H9 (cell line): ENCODE measurements at regions not wholly inside any gene's neighbourhood (a gene's known extent, or its start where the extent isn't known, plus 50 kb on each side); places are given as distances from the start of the nearest gene placed in this dataset.

Experiments used
- DNase-seq: peaks from one replicate; pipeline ENCODE4 v3.0.0-alpha.2; 2017
- H2AFZ ChIP-seq: one replicate; pipeline ENCODE4 v1.6.1; 2013; ENCODE audit warnings: mild to moderate bottlenecking, low read length, control low read depth, moderate library complexity
- H2AK5ac ChIP-seq: 2 replicates; pipeline ENCODE4 v1.6.1; 2013; ENCODE audit warnings: low read length, control low read depth, mixed read lengths; ENCODE audit not compliant: insufficient read length
- H2BK120ac ChIP-seq: one replicate; pipeline ENCODE4 v1.6.1; 2013; ENCODE audit warnings: low read depth, mild to moderate bottlenecking, low read length, control low read depth, inconsistent platforms; ENCODE audit not compliant: poor library complexity, severe bottlenecking
- H2BK12ac ChIP-seq: 2 replicates; pipeline ENCODE4 v1.6.1; 2013; ENCODE audit warnings: low read length, control low read depth, mixed read lengths, low read depth; ENCODE audit not compliant: insufficient read length
- H2BK15ac ChIP-seq: 2 replicates; pipeline ENCODE4 v1.6.1; 2013; ENCODE audit warnings: low read depth, low read length, control low read depth
- H2BK20ac ChIP-seq: one replicate; pipeline ENCODE4 v1.6.1; 2013; ENCODE audit warnings: low read depth, mild to moderate bottlenecking, low read length, control low read depth, inconsistent platforms; ENCODE audit not compliant: poor library complexity, severe bottlenecking
- H2BK5ac ChIP-seq: 2 replicates; pipeline ENCODE4 v1.6.1; 2013; ENCODE audit warnings: low read length, control low read depth, mixed read lengths; ENCODE audit not compliant: insufficient read length
- H3K14ac ChIP-seq: 2 replicates; pipeline ENCODE4 v1.6.1; 2013; ENCODE audit warnings: low read length, control low read depth; ENCODE audit not compliant: insufficient read depth
- H3K18ac ChIP-seq: 2 replicates; pipeline ENCODE4 v1.6.1; 2013; ENCODE audit warnings: low read depth, mild to moderate bottlenecking, mixed read lengths, low read length, control low read depth; ENCODE audit not compliant: insufficient read length
- H3K23ac ChIP-seq: 2 replicates; pipeline ENCODE4 v1.6.1; 2013; ENCODE audit warnings: low read length, control low read depth, mixed read lengths, low read depth; ENCODE audit not compliant: insufficient read length
- H3K23me2 ChIP-seq: 2 replicates; pipeline ENCODE4 v1.6.1; 2013; ENCODE audit warnings: low read depth, mild to moderate bottlenecking, mixed read lengths, low read length, control low read depth; ENCODE audit not compliant: insufficient read length, poor library complexity, severe bottlenecking
- H3K27ac ChIP-seq: 2 replicates; pipeline ENCODE4 v1.5.1; 2013; ENCODE audit warnings: low read length, control low read depth, mixed read lengths, low read depth; ENCODE audit not compliant: insufficient read length
- H3K27me3 ChIP-seq: 2 replicates; pipeline ENCODE4 v1.6.1; 2013; ENCODE audit warnings: low read length, control low read depth, inconsistent platforms; ENCODE audit not compliant: insufficient read depth
- H3K4ac ChIP-seq: 2 replicates; pipeline ENCODE4 v1.6.1; 2013; ENCODE audit warnings: low read depth, mild to moderate bottlenecking, control low read depth, inconsistent platforms, low read length, moderate library complexity
- H3K4me1 ChIP-seq: 2 replicates; pipeline ENCODE4 v1.6.1; 2013; ENCODE audit warnings: low read length, control low read depth, inconsistent platforms; ENCODE audit not compliant: insufficient read depth
- H3K4me2 ChIP-seq: 2 replicates; pipeline ENCODE4 v1.6.1; 2013; ENCODE audit warnings: low read length, control low read depth, mixed read lengths; ENCODE audit not compliant: insufficient read length, insufficient read depth
- H3K56ac ChIP-seq: 2 replicates; pipeline ENCODE4 v1.6.1; 2013; ENCODE audit warnings: low read depth, mild to moderate bottlenecking, mixed read lengths, low read length, control low read depth; ENCODE audit not compliant: insufficient read length
- H3K79me1 ChIP-seq: 2 replicates; pipeline ENCODE4 v1.6.1; 2013; ENCODE audit warnings: low read depth, mild to moderate bottlenecking, moderate library complexity, low read length, control low read depth, inconsistent platforms; ENCODE audit not compliant: insufficient read depth, poor library complexity, severe bottlenecking
- H3K79me2 ChIP-seq: 2 replicates; pipeline ENCODE4 v1.6.1; 2013; ENCODE audit warnings: low read length, control low read depth, inconsistent platforms; ENCODE audit not compliant: insufficient read depth
- H3K9ac ChIP-seq: 2 replicates; pipeline ENCODE4 v1.6.1; 2013; ENCODE audit warnings: low read length, control low read depth, mixed read lengths; ENCODE audit not compliant: insufficient read length; ENCODE audit errors: extremely low read depth
- H3K9me3 ChIP-seq: one replicate; pipeline ENCODE4 v1.6.1; 2013; ENCODE audit warnings: low read depth, low read length, inconsistent platforms; ENCODE audit not compliant: control insufficient read depth
- H3T11ph ChIP-seq: one replicate; pipeline ENCODE4 v1.6.1; 2013; ENCODE audit warnings: mild to moderate bottlenecking, low read length, control low read depth, inconsistent platforms
- H4K20me1 ChIP-seq: one replicate; pipeline ENCODE4 v1.6.1; 2013; ENCODE audit not compliant: control insufficient read depth, insufficient read length, insufficient read depth
- H4K5ac ChIP-seq: 2 replicates; pipeline ENCODE4 v1.6.1; 2013; ENCODE audit warnings: low read depth, mild to moderate bottlenecking, mixed read lengths, low read length, control low read depth; ENCODE audit not compliant: insufficient read length
- H4K8ac ChIP-seq: replicated peaks from 2 replicates; pipeline ENCODE4 v1.6.1; 2013; ENCODE audit warnings: low read length, control low read depth, mixed read lengths, low read depth; ENCODE audit not compliant: insufficient read length
- H4K91ac ChIP-seq: 2 replicates; pipeline ENCODE4 v1.6.1; 2013; ENCODE audit warnings: low read depth, mild to moderate bottlenecking, moderate library complexity, mixed read lengths, low read length, control low read depth; ENCODE audit not compliant: insufficient read length
- H3K27ac Mint-ChIP-seq, 3 experiments: 2 replicates in 2 of 3; 3 replicates in 1 of 3; pipeline ENCODE4 v1.8.0; 2020 to 2021; ENCODE audit warnings: mixed read lengths in 3 of 3, mild to moderate bottlenecking in 1 of 3, moderate library complexity in 1 of 3
- H3K27me3 Mint-ChIP-seq: 2 replicates; pipeline ENCODE4 v1.8.0; 2021; ENCODE audit warnings: low read depth, mild to moderate bottlenecking, moderate library complexity, mixed read lengths
- H3K36me3 Mint-ChIP-seq, 3 experiments: 2 replicates in 2 of 3; 3 replicates in 1 of 3; pipeline ENCODE4 v1.8.0; 2020 to 2021; ENCODE audit warnings: low read depth in 3 of 3, mixed read lengths in 3 of 3; ENCODE audit not compliant: insufficient read depth in 1 of 3
- H3K4me1 Mint-ChIP-seq, 2 experiments: 2 replicates each; pipeline ENCODE4 v1.8.0; 2020; ENCODE audit warnings: mixed read lengths in 2 of 2
- H3K4me3 Mint-ChIP-seq, 2 experiments: 2 replicates in 1 of 2; 3 replicates in 1 of 2; pipeline ENCODE4 v1.8.0; 2020 to 2021; ENCODE audit warnings: mild to moderate bottlenecking in 2 of 2, mixed read lengths in 2 of 2, moderate library complexity in 1 of 2
- H3K9me3 Mint-ChIP-seq, 2 experiments: 2 replicates in 1 of 2; 3 replicates in 1 of 2; pipeline ENCODE4 v1.8.0; 2020; ENCODE audit warnings: mild to moderate bottlenecking in 2 of 2, mixed read lengths in 2 of 2, moderate library complexity in 1 of 2
- WGBS: extraction: QIAGEN DNeasy Blood & Tissue Kit; methylation state at CpG from one replicate; pipeline ENCODE4 v1.1.7; 2013; ENCODE audit warnings: missing lambda C conversion rate, low lambda C conversion rate, mixed read lengths; ENCODE audit not compliant: insufficient read length; ENCODE audit errors: extremely low coverage; 5-methylcytosine and 5-hydroxymethylcytosine counted together
- TF ChIP-seq, protein P1 (sequence below): fragments of 200-600 bp; sonication (generic); conservative IDR thresholded peaks from 3 replicates; pipeline ENCODE4 v1.8.0; 2021; ENCODE audit warnings: antibody characterized with exemption, mild to moderate bottlenecking

DNA sequence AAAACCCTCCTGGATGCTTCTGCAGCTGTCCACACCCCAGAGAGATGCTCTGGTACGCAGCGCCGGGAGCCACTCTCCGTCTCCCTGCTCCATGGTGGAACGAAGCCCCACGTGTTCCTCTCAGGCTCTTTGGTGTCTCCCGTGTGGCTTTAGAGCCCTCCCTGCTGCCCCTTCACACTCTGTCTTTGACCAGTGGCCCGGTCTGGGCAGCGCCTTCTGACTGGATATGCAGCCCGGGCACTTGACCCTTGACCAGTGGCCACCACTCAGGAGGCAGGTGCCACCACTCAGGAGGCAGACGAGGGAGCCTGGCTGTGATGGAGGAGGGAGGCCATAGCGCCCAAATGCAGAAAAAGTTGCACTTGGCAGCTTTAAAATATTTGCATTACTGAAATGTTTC lies 214.5 kb upstream of the SALL3 start:
- no peak overlapping the region for H3T11ph ChIP-seq
- no peaks in the 10 kb centered on the region; a peak in 1 of 7 replicates for H3K36me3 Mint-ChIP-seq

More for the DNA sequence above, 214.5 kb upstream of the SALL3 start:
- Histone ChIP-seq H3K79me2 (no peaks in the 10 kb centered on the region), H3K14ac (no peak overlapping the region), H4K91ac (no peak overlapping the region), H3K23ac (no peak overlapping the region), H2BK120ac (no peak overlapping the region), H3K27me3 (no peaks in the 10 kb centered on the region), H3K9me3 (no peaks in the 10 kb centered on the region), H2BK12ac (no peak overlapping the region), H2AFZ (no peak overlapping the region), H3K27ac (no peak overlapping the region), H3K9ac (no peak overlapping the region), H3K23me2 (no peaks in the 10 kb centered on the region), H4K20me1 (no peaks in the 10 kb centered on the region), H3K4ac (no peak overlapping the region), H2BK15ac (no peak overlapping the region), H2AK5ac (no peak overlapping the region), H2BK5ac (no peak overlapping the region), H4K5ac (no peak overlapping the region), H3K18ac (no peak overlapping the region), H3K4me2 (no peak overlapping the region), H3K56ac (no peak overlapping the region), H3K79me1 (no peaks in the 10 kb centered on the region), H2BK20ac (no peak overlapping the region), H3K4me1 (no peaks in the 10 kb centered on the region), H4K8ac (no peak overlapping the region)
- TF ChIP-seq, protein P1, sequence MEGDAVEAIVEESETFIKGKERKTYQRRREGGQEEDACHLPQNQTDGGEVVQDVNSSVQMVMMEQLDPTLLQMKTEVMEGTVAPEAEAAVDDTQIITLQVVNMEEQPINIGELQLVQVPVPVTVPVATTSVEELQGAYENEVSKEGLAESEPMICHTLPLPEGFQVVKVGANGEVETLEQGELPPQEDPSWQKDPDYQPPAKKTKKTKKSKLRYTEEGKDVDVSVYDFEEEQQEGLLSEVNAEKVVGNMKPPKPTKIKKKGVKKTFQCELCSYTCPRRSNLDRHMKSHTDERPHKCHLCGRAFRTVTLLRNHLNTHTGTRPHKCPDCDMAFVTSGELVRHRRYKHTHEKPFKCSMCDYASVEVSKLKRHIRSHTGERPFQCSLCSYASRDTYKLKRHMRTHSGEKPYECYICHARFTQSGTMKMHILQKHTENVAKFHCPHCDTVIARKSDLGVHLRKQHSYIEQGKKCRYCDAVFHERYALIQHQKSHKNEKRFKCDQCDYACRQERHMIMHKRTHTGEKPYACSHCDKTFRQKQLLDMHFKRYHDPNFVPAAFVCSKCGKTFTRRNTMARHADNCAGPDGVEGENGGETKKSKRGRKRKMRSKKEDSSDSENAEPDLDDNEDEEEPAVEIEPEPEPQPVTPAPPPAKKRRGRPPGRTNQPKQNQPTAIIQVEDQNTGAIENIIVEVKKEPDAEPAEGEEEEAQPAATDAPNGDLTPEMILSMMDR, result no peak
- Mint-ChIP-seq H3K27ac (no peak overlapping the region), H3K4me3 (no peak overlapping the region), H3K27me3 (peaks cover 5% of the 10 kb centered on the region; the same call in 1 of the 2 replicates), H3K4me1 (peaks cover 16% of the 10 kb centered on the region in 2 experiments), H3K9me3 (peaks cover 2 to 3% of the 10 kb centered on the region in 2 experiments; a peak in 3 of 5 replicates)
- WGBS, result no CpG with 5 or more reads among the region's 12 CpGs
- DNase-seq, result no peak
